T47D (cell line): ENCODE measurements at regions not wholly inside any gene's neighbourhood (a gene's known extent, or its start where the extent isn't known, plus 50 kb on each side); places are given as distances from the start of the nearest gene placed in this dataset.
"Not testable (repeated sequence)": the region's sequence is repeated elsewhere in the genome, so short reads cannot be mapped to it uniquely, and the experiment has no call there.

Experiments used
- DNase-seq, 2 experiments: peaks; one replicate each; pipeline versions ENCODE4 v3.0.0 to v3.0.0-alpha.2; 2011 to 2012; ENCODE audit warnings: low read depth in 1 of 2, low spot score in 1 of 2
- JUND ChIP-seq: IDR thresholded peaks from 2 replicates; pipeline ENCODE4 v1.6.1; 2012; ENCODE audit warnings: low read depth
- in situ Hi-C: cut with HindIII; loops from 2 replicates; pipeline ENCODE4 v1.10.0; 2016; ENCODE audit warnings: low sequenced_read_pairs, low pct_unique_long_range_greater_than_20kb

- in situ Hi-C loops, result not testable (repeated sequence)
Measured at GRCh38 chr1:109857702-109858101, 52.9 kb upstream of the CSF1 start.

GRCh38 chr1:109855986-109856385, 54.7 kb upstream of the CSF1 start:
- DNase-seq, in situ Hi-C loops: not testable (repeated sequence)

More at GRCh38 chr1:109857702-109858101, 52.9 kb upstream of the CSF1 start:
- not testable (repeated sequence) for DNase-seq

GRCh38 chr1:109853972-109854371, 56.7 kb upstream of the CSF1 start:
- DNase-seq, in situ Hi-C loops: not testable (repeated sequence)

GRCh38 chr1:109852221-109853015, 58.2 kb upstream of the CSF1 start:
- in situ Hi-C loops, DNase-seq: not testable (repeated sequence)

GRCh38 chr1:109850827-109851226, 59.8 kb upstream of the CSF1 start:
- in situ Hi-C loops, result no loop called here
- no peak for DNase-seq
- no peak for TF ChIP-seq JUND

GRCh38 chr1:109850194-109850593, 60.5 kb upstream of the CSF1 start:
- DNase-seq, result no peak
- no peak for TF ChIP-seq JUND
- in situ Hi-C loops, result no loop called here

GRCh38 chr1:109849655-109850054, 61.0 kb upstream of the CSF1 start:
- in situ Hi-C loops, result no loop called here
- no peak for TF ChIP-seq JUND
- DNase-seq, result no peak

GRCh38 chr1:109847251-109847650, 63.4 kb upstream of the CSF1 start:
- DNase-seq, result no peak
- in situ Hi-C loops, result no loop called here
- TF ChIP-seq JUND, result no peak

GRCh38 chr1:109846846-109847245, 63.8 kb upstream of the CSF1 start:
- DNase-seq, result no peak
- in situ Hi-C loops, result no loop called here
- no peak for TF ChIP-seq JUND

- no peak for TF ChIP-seq JUND
- DNase-seq, result no peak
- in situ Hi-C loops, result no loop called here
Measured at GRCh38 chr1:109846162-109846561, 64.5 kb upstream of the CSF1 start.

- no peak for DNase-seq
- TF ChIP-seq JUND, result no peak
- in situ Hi-C loops, result no loop called here
Measured at GRCh38 chr1:109845658-109846057, 65.0 kb upstream of the CSF1 start.

GRCh38 chr1:109844609-109845008, 66.0 kb upstream of the CSF1 start:
- in situ Hi-C loops, result no loop called here
- DNase-seq, result no peak
- TF ChIP-seq JUND, result no peak

GRCh38 chr1:109840011-109840629, 70.5 kb upstream of the CSF1 start:
- in situ Hi-C loops, result no loop called here
- DNase-seq, result no peak
- TF ChIP-seq JUND, result no peak

- in situ Hi-C loops, DNase-seq: not testable (repeated sequence)
Measured at GRCh38 chr1:109839276-109839675, 71.4 kb upstream of the CSF1 start.
